WERI-Rb-1 (cell line): ENCODE measurements at regions not wholly inside any gene's neighbourhood (a gene's known extent, or its start where the extent isn't known, plus 50 kb on each side); places are given as distances from the start of the nearest gene placed in this dataset.

Experiments
- DNase-seq: peaks from one replicate; pipeline ENCODE4 v3.0.0-alpha.2; 2020
- H3K27ac ChIP-seq: fragments of 250-450 bp; sonication (Bioruptor Pico); 2 replicates; pipeline ENCODE4 v1.5.1; 2020; ENCODE audit warnings: mild to moderate bottlenecking, moderate library complexity
- H3K27me3 ChIP-seq: fragments of 250-450 bp; sonication (Bioruptor Pico); 2 replicates; pipeline ENCODE4 v1.5.1; 2021; ENCODE audit warnings: mild to moderate bottlenecking, low read depth, moderate library complexity; ENCODE audit not compliant: insufficient read depth, severe bottlenecking
- H3K36me3 ChIP-seq: fragments of 250-450 bp; sonication (Bioruptor Pico); 2 replicates; pipeline ENCODE4 v1.5.1; 2020; ENCODE audit warnings: mild to moderate bottlenecking, moderate library complexity
- H3K4me3 ChIP-seq: 2 replicates; pipeline ENCODE4 v1.5.1; 2011; ENCODE audit warnings: low read depth, mild to moderate bottlenecking, control low read depth, low read length
- H3K9me3 ChIP-seq: fragments of 250-450 bp; sonication (Bioruptor Pico); 2 replicates; pipeline ENCODE4 v1.5.1; 2021; ENCODE audit warnings: mild to moderate bottlenecking, moderate library complexity; ENCODE audit not compliant: severe bottlenecking
- TF ChIP-seq, protein P1 (sequence below): IDR thresholded peaks from 2 replicates; pipeline ENCODE4 v1.5.1; 2011; ENCODE audit warnings: low read depth, mild to moderate bottlenecking, control low read depth, inconsistent platforms, low read length

DNA sequence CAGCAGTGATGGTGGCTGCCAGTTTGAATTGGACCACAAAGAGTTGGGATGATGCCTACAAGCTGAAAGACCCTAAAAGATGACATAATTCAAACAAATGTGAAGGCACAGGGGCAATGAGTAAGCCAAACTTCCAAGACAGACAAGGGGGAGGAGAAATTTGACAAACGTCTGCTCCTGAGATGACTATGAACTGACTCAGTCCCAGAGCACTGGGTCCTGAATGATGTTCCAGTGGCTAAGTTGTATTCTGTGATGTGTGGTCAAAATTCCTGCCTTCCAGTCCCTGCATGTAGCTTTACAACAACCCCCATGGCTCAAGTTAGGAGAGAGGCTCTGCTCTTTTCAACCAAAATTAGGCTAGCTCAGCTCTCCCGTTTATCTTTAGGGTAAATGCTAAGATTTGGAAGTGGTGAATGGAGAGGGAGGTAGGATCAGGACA lies 86.1 kb upstream of the SIRPA start:
- Histone ChIP-seq H3K27me3 (no peaks in the 10 kb centered on the region), H3K4me3 (no peak overlapping the region), H3K27ac (no peak overlapping the region), H3K36me3 (no peaks in the 10 kb centered on the region), H3K9me3 (no peaks in the 10 kb centered on the region)
- DNase-seq, result no peak
- TF ChIP-seq, protein P1, sequence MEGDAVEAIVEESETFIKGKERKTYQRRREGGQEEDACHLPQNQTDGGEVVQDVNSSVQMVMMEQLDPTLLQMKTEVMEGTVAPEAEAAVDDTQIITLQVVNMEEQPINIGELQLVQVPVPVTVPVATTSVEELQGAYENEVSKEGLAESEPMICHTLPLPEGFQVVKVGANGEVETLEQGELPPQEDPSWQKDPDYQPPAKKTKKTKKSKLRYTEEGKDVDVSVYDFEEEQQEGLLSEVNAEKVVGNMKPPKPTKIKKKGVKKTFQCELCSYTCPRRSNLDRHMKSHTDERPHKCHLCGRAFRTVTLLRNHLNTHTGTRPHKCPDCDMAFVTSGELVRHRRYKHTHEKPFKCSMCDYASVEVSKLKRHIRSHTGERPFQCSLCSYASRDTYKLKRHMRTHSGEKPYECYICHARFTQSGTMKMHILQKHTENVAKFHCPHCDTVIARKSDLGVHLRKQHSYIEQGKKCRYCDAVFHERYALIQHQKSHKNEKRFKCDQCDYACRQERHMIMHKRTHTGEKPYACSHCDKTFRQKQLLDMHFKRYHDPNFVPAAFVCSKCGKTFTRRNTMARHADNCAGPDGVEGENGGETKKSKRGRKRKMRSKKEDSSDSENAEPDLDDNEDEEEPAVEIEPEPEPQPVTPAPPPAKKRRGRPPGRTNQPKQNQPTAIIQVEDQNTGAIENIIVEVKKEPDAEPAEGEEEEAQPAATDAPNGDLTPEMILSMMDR, result no peak

DNA sequence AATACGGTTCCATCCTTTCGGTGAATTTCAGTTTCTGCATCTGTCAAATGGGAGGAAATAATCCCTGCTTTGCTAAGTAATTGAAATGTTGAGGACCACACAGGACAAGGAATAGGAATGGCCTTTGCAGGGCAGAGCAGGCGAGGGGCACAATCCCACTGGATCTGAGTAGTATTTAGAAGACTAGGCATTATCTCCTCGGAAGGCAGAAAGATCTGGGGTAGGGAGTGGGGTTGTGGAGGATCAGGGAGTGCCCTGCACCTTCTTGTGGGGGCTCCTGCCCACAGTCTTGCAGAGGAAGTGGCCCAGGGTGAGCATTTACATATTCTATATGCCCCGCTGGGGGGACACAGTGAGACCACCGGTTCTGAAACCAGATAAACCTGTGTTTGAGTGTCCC lies 87.1 kb upstream of the SIRPA start:
- Histone ChIP-seq H3K36me3 (no peaks in the 10 kb centered on the region), H3K9me3 (no peaks in the 10 kb centered on the region), H3K27me3 (no peaks in the 10 kb centered on the region), H3K4me3 (no peak overlapping the region), H3K27ac (no peak overlapping the region)
- DNase-seq, result no peak
- TF ChIP-seq, protein P1, result no peak

DNA sequence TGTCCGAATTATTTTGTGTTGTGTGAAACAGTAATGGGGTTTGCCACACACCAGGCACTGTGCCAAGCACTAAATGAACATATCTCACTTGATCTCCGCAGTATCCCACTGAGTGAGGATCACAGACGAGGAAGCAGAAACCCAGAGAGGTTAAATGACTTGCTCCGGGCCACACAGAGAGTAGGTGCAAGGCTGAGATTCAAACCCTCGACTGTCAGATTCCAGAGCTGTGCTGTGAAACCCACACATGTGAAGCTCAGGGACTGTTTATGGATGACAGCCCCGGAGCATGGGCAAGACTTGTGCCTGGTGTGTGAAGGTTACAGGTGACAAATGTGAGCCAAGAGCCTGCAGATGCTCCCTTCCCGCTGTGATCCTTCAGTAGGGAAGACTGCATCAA lies 87.8 kb upstream of the SIRPA start:
- no peaks in the 10 kb centered on the region for H3K9me3 ChIP-seq
- H3K36me3 ChIP-seq, result no peaks in the 10 kb centered on the region
- no peak overlapping the region for H3K27ac ChIP-seq
- DNase-seq, result no peak
- H3K27me3 ChIP-seq, result no peaks in the 10 kb centered on the region
- TF ChIP-seq, protein P1, result no peak
- no peak overlapping the region for H3K4me3 ChIP-seq

DNA sequence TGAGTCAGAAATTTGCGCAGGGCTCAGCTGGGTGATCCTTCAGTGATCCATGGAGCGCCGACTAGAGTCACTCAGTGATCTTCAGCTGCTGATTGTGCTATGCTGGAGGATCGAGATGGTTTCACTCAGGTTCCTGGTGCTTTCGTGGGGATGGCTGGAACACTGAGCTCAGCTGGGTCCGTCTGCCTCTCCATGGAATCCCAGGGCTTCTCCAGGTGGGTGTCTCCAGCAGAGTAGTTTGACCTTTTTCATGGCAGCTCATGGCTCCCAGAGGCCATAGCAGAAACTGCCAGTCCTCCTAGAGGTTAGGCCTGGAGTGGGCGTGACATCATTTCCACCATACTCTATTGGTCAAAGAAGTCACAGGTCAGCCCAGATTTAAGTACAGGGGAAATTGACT lies 88.8 kb upstream of the SIRPA start:
- no peak for DNase-seq
- Histone ChIP-seq H3K9me3 (no peaks in the 10 kb centered on the region), H3K36me3 (no peaks in the 10 kb centered on the region), H3K27ac (no peak overlapping the region), H3K4me3 (no peak overlapping the region), H3K27me3 (no peaks in the 10 kb centered on the region)
- TF ChIP-seq, protein P1, result no peak

DNA sequence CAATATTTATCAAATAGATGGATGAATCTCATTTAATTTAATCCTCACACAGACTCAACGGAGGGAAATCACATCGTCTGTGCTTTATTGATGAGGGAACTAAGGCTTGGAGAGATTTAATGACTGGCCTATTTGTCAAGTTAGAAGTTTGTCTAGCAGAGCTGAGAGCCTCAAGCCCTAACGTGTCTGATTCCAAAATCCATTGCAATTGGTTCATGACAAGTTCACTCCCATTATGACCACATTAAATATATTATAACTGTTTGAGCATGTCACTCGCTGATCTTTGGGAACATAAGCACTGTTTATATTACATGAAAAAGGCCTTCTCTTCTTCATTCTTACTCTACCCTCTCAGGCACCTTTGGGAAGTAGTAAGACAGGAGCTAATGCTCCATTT lies 89.4 kb upstream of the SIRPA start:
- no peak overlapping the region for H3K27ac ChIP-seq
- TF ChIP-seq, protein P1, result no peak
- H3K36me3 ChIP-seq, result no peaks in the 10 kb centered on the region
- no peaks in the 10 kb centered on the region for H3K27me3 ChIP-seq
- H3K9me3 ChIP-seq, result no peaks in the 10 kb centered on the region
- DNase-seq, result no peak
- no peak overlapping the region for H3K4me3 ChIP-seq

DNA sequence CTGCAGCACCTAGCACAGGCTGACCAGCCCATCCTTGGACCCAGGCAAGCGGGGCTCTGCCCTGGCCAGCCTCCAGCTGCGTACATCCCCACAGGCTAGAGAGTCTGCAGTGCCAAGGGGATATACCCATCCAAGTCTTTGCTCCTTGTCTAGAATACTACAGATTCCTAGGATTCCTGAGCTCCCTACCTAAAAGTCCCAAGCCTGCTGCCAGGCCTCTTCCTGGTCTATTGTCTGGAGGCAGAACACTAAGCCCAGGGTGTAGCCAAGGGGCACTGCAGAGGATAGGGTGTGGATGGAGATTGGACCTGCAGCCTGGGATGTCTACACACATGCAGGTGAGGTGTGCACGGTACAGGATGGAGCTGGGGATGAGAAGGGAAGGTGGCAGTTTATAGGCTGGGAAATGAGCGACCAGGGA lies 90.0 kb upstream of the SIRPA start:
- TF ChIP-seq, protein P1, result no peak

More for the DNA sequence above, 90.0 kb upstream of the SIRPA start:
- H3K4me3 ChIP-seq, result no peak overlapping the region
- H3K36me3 ChIP-seq, result no peaks in the 10 kb centered on the region
- no peaks in the 10 kb centered on the region for H3K27me3 ChIP-seq
- H3K9me3 ChIP-seq, result no peaks in the 10 kb centered on the region
- no peak for DNase-seq
- H3K27ac ChIP-seq, result no peak overlapping the region
